ENCODE measurements at regions not wholly inside any gene's neighbourhood (a gene's known extent, or its start where the extent isn't known, plus 50 kb on each side); places are given as distances from the start of the nearest gene placed in this dataset.
"Not testable (repeated sequence)": the region's sequence is repeated elsewhere in the genome, so short reads cannot be mapped to it uniquely, and the experiment has no call there.

- not testable (repeated sequence) for DNase-seq (ENCODE audit: low spot score)
These were observed 838.0 kb upstream of the CDH18 start for GRCh38 chr5:20825951-20826350.

- DNase-seq (ENCODE audit: low spot score) = not testable (repeated sequence)
These were observed 809.2 kb upstream of the CDH18 start for GRCh38 chr5:20797216-20797615.

- DNase-seq (ENCODE audit: low spot score) = not testable (repeated sequence)
These were observed 796.8 kb upstream of the CDH18 start for GRCh38 chr5:20784755-20785154.

GRCh38 chr5:20783484-20783883 lies 795.5 kb upstream of the CDH18 start:
- not testable (repeated sequence) for DNase-seq (ENCODE audit: low spot score)

- DNase-seq (ENCODE audit: low spot score) = not testable (repeated sequence)
These were observed 783.3 kb upstream of the CDH18 start for GRCh38 chr5:20771338-20771737.

- not testable (repeated sequence) for DNase-seq (ENCODE audit: low spot score)
These were observed 777.1 kb upstream of the CDH18 start for GRCh38 chr5:20765074-20765473.

GRCh38 chr5:20759459-20759858 lies 771.5 kb upstream of the CDH18 start:
- not testable (repeated sequence) for DNase-seq (ENCODE audit: low spot score)

- DNase-seq (ENCODE audit: low spot score) = not testable (repeated sequence)
These were observed 764.2 kb upstream of the CDH18 start for GRCh38 chr5:20752179-20752578.

GRCh38 chr5:20735715-20736114 lies 747.7 kb upstream of the CDH18 start:
- DNase-seq (ENCODE audit: low spot score) = not testable (repeated sequence)

GRCh38 chr5:20732223-20732622 lies 744.2 kb upstream of the CDH18 start:
- DNase-seq (ENCODE audit: low spot score) = not testable (repeated sequence)

GRCh38 chr5:20721286-20721685 lies 733.3 kb upstream of the CDH18 start:
- DNase-seq (ENCODE audit: low spot score) = not testable (repeated sequence)

- not testable (repeated sequence) for DNase-seq (ENCODE audit: low spot score)
These were observed 723.6 kb upstream of the CDH18 start for GRCh38 chr5:20711520-20712155.

- DNase-seq (ENCODE audit: low spot score) = not testable (repeated sequence)
These were observed 719.6 kb upstream of the CDH18 start for GRCh38 chr5:20707634-20708033.

GRCh38 chr5:20694121-20694520 lies 706.1 kb upstream of the CDH18 start:
- no peak for DNase-seq (ENCODE audit: low spot score)

GRCh38 chr5:20692913-20693312 lies 704.9 kb upstream of the CDH18 start:
- DNase-seq (ENCODE audit: low spot score) = no peak

- no peak for DNase-seq (ENCODE audit: low spot score)
These were observed 695.4 kb upstream of the CDH18 start for GRCh38 chr5:20683241-20683940.

- no peak for DNase-seq (ENCODE audit: low spot score)
These were observed 692.8 kb upstream of the CDH18 start for GRCh38 chr5:20680718-20681302.

GRCh38 chr5:20678814-20679298 lies 690.9 kb upstream of the CDH18 start:
- DNase-seq (ENCODE audit: low spot score) = no peak

GRCh38 chr5:20678386-20678785 lies 690.4 kb upstream of the CDH18 start:
- no peak for DNase-seq (ENCODE audit: low spot score)

- no peak for DNase-seq (ENCODE audit: low spot score)
These were observed 672.6 kb upstream of the CDH18 start for GRCh38 chr5:20660588-20660987.

- DNase-seq (ENCODE audit: low spot score) = no peak
These were observed 668.3 kb upstream of the CDH18 start for GRCh38 chr5:20656262-20656661.

- DNase-seq (ENCODE audit: low spot score) = no peak
These were observed 667.2 kb upstream of the CDH18 start for GRCh38 chr5:20655211-20655610.

GRCh38 chr5:20654746-20655145 lies 666.7 kb upstream of the CDH18 start:
- DNase-seq (ENCODE audit: low spot score) = no peak

Measured in HuH-7 (cell line).